H9 (cell line): ENCODE measurements at regions not wholly inside any gene's neighbourhood (a gene's known extent, or its start where the extent isn't known, plus 50 kb on each side); places are given as distances from the start of the nearest gene placed in this dataset.

Source experiments
- DNase-seq: peaks from one replicate; pipeline ENCODE4 v3.0.0-alpha.2; 2017
- H2AFZ ChIP-seq: one replicate; pipeline ENCODE4 v1.6.1; 2013; ENCODE audit warnings: mild to moderate bottlenecking, low read length, control low read depth, moderate library complexity
- H2AK5ac ChIP-seq: 2 replicates; pipeline ENCODE4 v1.6.1; 2013; ENCODE audit warnings: low read length, control low read depth, mixed read lengths; ENCODE audit not compliant: insufficient read length
- H2BK120ac ChIP-seq: one replicate; pipeline ENCODE4 v1.6.1; 2013; ENCODE audit warnings: low read depth, mild to moderate bottlenecking, low read length, control low read depth, inconsistent platforms; ENCODE audit not compliant: poor library complexity, severe bottlenecking
- H2BK12ac ChIP-seq: 2 replicates; pipeline ENCODE4 v1.6.1; 2013; ENCODE audit warnings: low read length, control low read depth, mixed read lengths, low read depth; ENCODE audit not compliant: insufficient read length
- H2BK15ac ChIP-seq: 2 replicates; pipeline ENCODE4 v1.6.1; 2013; ENCODE audit warnings: low read depth, low read length, control low read depth
- H2BK20ac ChIP-seq: one replicate; pipeline ENCODE4 v1.6.1; 2013; ENCODE audit warnings: low read depth, mild to moderate bottlenecking, low read length, control low read depth, inconsistent platforms; ENCODE audit not compliant: poor library complexity, severe bottlenecking
- H2BK5ac ChIP-seq: 2 replicates; pipeline ENCODE4 v1.6.1; 2013; ENCODE audit warnings: low read length, control low read depth, mixed read lengths; ENCODE audit not compliant: insufficient read length
- H3K14ac ChIP-seq: 2 replicates; pipeline ENCODE4 v1.6.1; 2013; ENCODE audit warnings: low read length, control low read depth; ENCODE audit not compliant: insufficient read depth
- H3K18ac ChIP-seq: 2 replicates; pipeline ENCODE4 v1.6.1; 2013; ENCODE audit warnings: low read depth, mild to moderate bottlenecking, mixed read lengths, low read length, control low read depth; ENCODE audit not compliant: insufficient read length
- H3K23ac ChIP-seq: 2 replicates; pipeline ENCODE4 v1.6.1; 2013; ENCODE audit warnings: low read length, control low read depth, mixed read lengths, low read depth; ENCODE audit not compliant: insufficient read length
- H3K23me2 ChIP-seq: 2 replicates; pipeline ENCODE4 v1.6.1; 2013; ENCODE audit warnings: low read depth, mild to moderate bottlenecking, mixed read lengths, low read length, control low read depth; ENCODE audit not compliant: insufficient read length, poor library complexity, severe bottlenecking
- H3K27ac ChIP-seq: 2 replicates; pipeline ENCODE4 v1.5.1; 2013; ENCODE audit warnings: low read length, control low read depth, mixed read lengths, low read depth; ENCODE audit not compliant: insufficient read length
- H3K27me3 ChIP-seq: 2 replicates; pipeline ENCODE4 v1.6.1; 2013; ENCODE audit warnings: low read length, control low read depth, inconsistent platforms; ENCODE audit not compliant: insufficient read depth
- H3K4ac ChIP-seq: 2 replicates; pipeline ENCODE4 v1.6.1; 2013; ENCODE audit warnings: low read depth, mild to moderate bottlenecking, control low read depth, inconsistent platforms, low read length, moderate library complexity
- H3K4me1 ChIP-seq: 2 replicates; pipeline ENCODE4 v1.6.1; 2013; ENCODE audit warnings: low read length, control low read depth, inconsistent platforms; ENCODE audit not compliant: insufficient read depth
- H3K4me2 ChIP-seq: 2 replicates; pipeline ENCODE4 v1.6.1; 2013; ENCODE audit warnings: low read length, control low read depth, mixed read lengths; ENCODE audit not compliant: insufficient read length, insufficient read depth
- H3K56ac ChIP-seq: 2 replicates; pipeline ENCODE4 v1.6.1; 2013; ENCODE audit warnings: low read depth, mild to moderate bottlenecking, mixed read lengths, low read length, control low read depth; ENCODE audit not compliant: insufficient read length
- H3K79me1 ChIP-seq: 2 replicates; pipeline ENCODE4 v1.6.1; 2013; ENCODE audit warnings: low read depth, mild to moderate bottlenecking, moderate library complexity, low read length, control low read depth, inconsistent platforms; ENCODE audit not compliant: insufficient read depth, poor library complexity, severe bottlenecking
- H3K79me2 ChIP-seq: 2 replicates; pipeline ENCODE4 v1.6.1; 2013; ENCODE audit warnings: low read length, control low read depth, inconsistent platforms; ENCODE audit not compliant: insufficient read depth
- H3K9ac ChIP-seq: 2 replicates; pipeline ENCODE4 v1.6.1; 2013; ENCODE audit warnings: low read length, control low read depth, mixed read lengths; ENCODE audit not compliant: insufficient read length; ENCODE audit errors: extremely low read depth
- H3K9me3 ChIP-seq: one replicate; pipeline ENCODE4 v1.6.1; 2013; ENCODE audit warnings: low read depth, low read length, inconsistent platforms; ENCODE audit not compliant: control insufficient read depth
- H3T11ph ChIP-seq: one replicate; pipeline ENCODE4 v1.6.1; 2013; ENCODE audit warnings: mild to moderate bottlenecking, low read length, control low read depth, inconsistent platforms
- H4K20me1 ChIP-seq: one replicate; pipeline ENCODE4 v1.6.1; 2013; ENCODE audit not compliant: control insufficient read depth, insufficient read length, insufficient read depth
- H4K5ac ChIP-seq: 2 replicates; pipeline ENCODE4 v1.6.1; 2013; ENCODE audit warnings: low read depth, mild to moderate bottlenecking, mixed read lengths, low read length, control low read depth; ENCODE audit not compliant: insufficient read length
- H4K8ac ChIP-seq: replicated peaks from 2 replicates; pipeline ENCODE4 v1.6.1; 2013; ENCODE audit warnings: low read length, control low read depth, mixed read lengths, low read depth; ENCODE audit not compliant: insufficient read length
- H4K91ac ChIP-seq: 2 replicates; pipeline ENCODE4 v1.6.1; 2013; ENCODE audit warnings: low read depth, mild to moderate bottlenecking, moderate library complexity, mixed read lengths, low read length, control low read depth; ENCODE audit not compliant: insufficient read length
- H3K27ac Mint-ChIP-seq, 3 experiments: 2 replicates in 2 of 3; 3 replicates in 1 of 3; pipeline ENCODE4 v1.8.0; 2020 to 2021; ENCODE audit warnings: mixed read lengths in 3 of 3, mild to moderate bottlenecking in 1 of 3, moderate library complexity in 1 of 3
- H3K27me3 Mint-ChIP-seq: 2 replicates; pipeline ENCODE4 v1.8.0; 2021; ENCODE audit warnings: low read depth, mild to moderate bottlenecking, moderate library complexity, mixed read lengths
- H3K36me3 Mint-ChIP-seq, 3 experiments: 2 replicates in 2 of 3; 3 replicates in 1 of 3; pipeline ENCODE4 v1.8.0; 2020 to 2021; ENCODE audit warnings: low read depth in 3 of 3, mixed read lengths in 3 of 3; ENCODE audit not compliant: insufficient read depth in 1 of 3
- H3K4me1 Mint-ChIP-seq, 2 experiments: 2 replicates each; pipeline ENCODE4 v1.8.0; 2020; ENCODE audit warnings: mixed read lengths in 2 of 2
- H3K4me3 Mint-ChIP-seq, 2 experiments: 2 replicates in 1 of 2; 3 replicates in 1 of 2; pipeline ENCODE4 v1.8.0; 2020 to 2021; ENCODE audit warnings: mild to moderate bottlenecking in 2 of 2, mixed read lengths in 2 of 2, moderate library complexity in 1 of 2
- H3K9me3 Mint-ChIP-seq, 2 experiments: 2 replicates in 1 of 2; 3 replicates in 1 of 2; pipeline ENCODE4 v1.8.0; 2020; ENCODE audit warnings: mild to moderate bottlenecking in 2 of 2, mixed read lengths in 2 of 2, moderate library complexity in 1 of 2
- WGBS: extraction: QIAGEN DNeasy Blood & Tissue Kit; methylation state at CpG from one replicate; pipeline ENCODE4 v1.1.7; 2013; ENCODE audit warnings: missing lambda C conversion rate, low lambda C conversion rate, mixed read lengths; ENCODE audit not compliant: insufficient read length; ENCODE audit errors: extremely low coverage; 5-methylcytosine and 5-hydroxymethylcytosine counted together
- TF ChIP-seq, protein P1 (sequence below): fragments of 200-600 bp; sonication (generic); conservative IDR thresholded peaks from 3 replicates; pipeline ENCODE4 v1.8.0; 2021; ENCODE audit warnings: antibody characterized with exemption, mild to moderate bottlenecking

DNA sequence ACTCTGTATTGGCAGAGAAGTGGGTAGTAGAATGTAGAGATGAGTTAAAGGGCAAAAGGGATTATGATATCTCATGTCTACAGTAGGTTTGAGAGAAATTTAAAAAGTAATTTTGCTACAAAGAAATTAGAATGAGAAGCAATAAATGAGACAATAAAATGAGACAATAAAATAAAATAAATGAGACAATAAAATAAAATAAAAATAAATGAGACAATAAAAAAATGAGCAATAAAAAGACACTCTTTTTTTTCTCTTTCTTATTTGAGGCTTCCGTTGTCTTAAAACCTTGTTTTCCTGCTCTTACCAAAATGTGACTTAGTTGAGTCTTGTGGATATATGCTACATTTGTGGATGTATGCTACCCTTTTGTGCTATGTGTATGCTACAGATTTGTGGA lies 615.4 kb upstream of the PKDCC start:
- no CpG with 5 or more reads among the region's 1 CpG for WGBS
- Histone ChIP-seq H3K23ac (no peak overlapping the region), H2BK20ac (no peak overlapping the region)

More for the DNA sequence above, 615.4 kb upstream of the PKDCC start:
- Histone ChIP-seq H3K27ac (no peak overlapping the region), H3K4ac (no peak overlapping the region), H2BK15ac (no peak overlapping the region), H4K8ac (no peak overlapping the region), H3K4me1 (no peaks in the 10 kb centered on the region), H3K14ac (no peak overlapping the region), H2AFZ (no peak overlapping the region), H2BK5ac (no peak overlapping the region), H4K91ac (no peak overlapping the region), H3K9ac (no peak overlapping the region), H3K79me2 (no peaks in the 10 kb centered on the region), H3K18ac (no peak overlapping the region), H3K56ac (no peak overlapping the region), H3T11ph (no peak overlapping the region), H3K4me2 (no peak overlapping the region), H4K20me1 (no peaks in the 10 kb centered on the region), H4K5ac (no peak overlapping the region), H3K27me3 (no peaks in the 10 kb centered on the region), H3K9me3 (no peaks in the 10 kb centered on the region), H2BK12ac (no peak overlapping the region), H3K79me1 (no peaks in the 10 kb centered on the region), H2BK120ac (no peak overlapping the region), H2AK5ac (no peak overlapping the region), H3K23me2 (no peaks in the 10 kb centered on the region)
- Mint-ChIP-seq H3K4me1 (no peaks in the 10 kb centered on the region), H3K9me3 (peaks cover 0 to 6% of the 10 kb centered on the region in 2 experiments; a peak in 3 of 5 replicates), H3K27ac (no peak overlapping the region), H3K4me3 (no peak overlapping the region), H3K36me3 (no peaks in the 10 kb centered on the region), H3K27me3 (no peaks in the 10 kb centered on the region)
- TF ChIP-seq, protein P1, sequence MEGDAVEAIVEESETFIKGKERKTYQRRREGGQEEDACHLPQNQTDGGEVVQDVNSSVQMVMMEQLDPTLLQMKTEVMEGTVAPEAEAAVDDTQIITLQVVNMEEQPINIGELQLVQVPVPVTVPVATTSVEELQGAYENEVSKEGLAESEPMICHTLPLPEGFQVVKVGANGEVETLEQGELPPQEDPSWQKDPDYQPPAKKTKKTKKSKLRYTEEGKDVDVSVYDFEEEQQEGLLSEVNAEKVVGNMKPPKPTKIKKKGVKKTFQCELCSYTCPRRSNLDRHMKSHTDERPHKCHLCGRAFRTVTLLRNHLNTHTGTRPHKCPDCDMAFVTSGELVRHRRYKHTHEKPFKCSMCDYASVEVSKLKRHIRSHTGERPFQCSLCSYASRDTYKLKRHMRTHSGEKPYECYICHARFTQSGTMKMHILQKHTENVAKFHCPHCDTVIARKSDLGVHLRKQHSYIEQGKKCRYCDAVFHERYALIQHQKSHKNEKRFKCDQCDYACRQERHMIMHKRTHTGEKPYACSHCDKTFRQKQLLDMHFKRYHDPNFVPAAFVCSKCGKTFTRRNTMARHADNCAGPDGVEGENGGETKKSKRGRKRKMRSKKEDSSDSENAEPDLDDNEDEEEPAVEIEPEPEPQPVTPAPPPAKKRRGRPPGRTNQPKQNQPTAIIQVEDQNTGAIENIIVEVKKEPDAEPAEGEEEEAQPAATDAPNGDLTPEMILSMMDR, result no peak
- DNase-seq, result no peak
